Activated B cell treated with CpG ODN at 0.5 μM for 24 hours (primary cell): ENCODE measurements at regions not wholly inside any gene's neighbourhood (a gene's known extent, or its start where the extent isn't known, plus 50 kb on each side); places are given as distances from the start of the nearest gene placed in this dataset.

Source experiments
- ATAC-seq: fragments of 200-7000 bp; cut with Tn5 transposase; one replicate; pipeline ENCODE4 v1.10.0; 2021; ENCODE audit warnings: low read depth, mild to moderate bottlenecking, moderate library complexity
- CTCF ChIA-PET: fragments of 350-600 bp; sonication (Branson Sonifier 250); formaldehyde crosslinking; loops from one replicate; lab custom pipeline; 2021; ENCODE audit warnings: antibody characterized with exemption; lab: Charles Lee
- POLR2A ChIA-PET: fragments of 350-600 bp; sonication (Branson Sonifier 250); formaldehyde crosslinking; loops from one replicate; lab custom pipeline; 2021; ENCODE audit warnings: antibody characterized with exemption; lab: Charles Lee
- DNase-seq: peaks from one replicate; pipeline ENCODE4 v3.0.0; 2022
- H3K27ac Mint-ChIP-seq: one replicate; pipeline ENCODE4 v1.8.0; 2020; ENCODE audit warnings: mixed read lengths
- H3K27me3 Mint-ChIP-seq: one replicate; pipeline ENCODE4 v1.8.0; 2021; ENCODE audit warnings: mixed read lengths
- H3K36me3 Mint-ChIP-seq: one replicate; pipeline ENCODE4 v1.8.0; 2021; ENCODE audit warnings: low read depth, mixed read lengths
- H3K4me1 Mint-ChIP-seq: one replicate; pipeline ENCODE4 v1.8.0; 2021; ENCODE audit warnings: mixed read lengths
- H3K4me3 Mint-ChIP-seq: one replicate; pipeline ENCODE4 v1.8.0; 2020; ENCODE audit warnings: mild to moderate bottlenecking, mixed read lengths
- H3K9me3 Mint-ChIP-seq: one replicate; pipeline ENCODE4 v1.8.0; 2020; ENCODE audit warnings: mixed read lengths
- intact Hi-C: fragments of 100-400 bp; cut with micrococcal nuclease; formaldehyde crosslinking; loops from one replicate; pipeline ENCODE4 v1.15.1; 2024
- TF ChIP-seq, protein P1 (sequence below): fragments of 200-600 bp; IDR thresholded peaks from one replicate; pipeline ENCODE4 v1.8.0; 2022; ENCODE audit warnings: antibody characterized with exemption, mild to moderate bottlenecking

GRCh38 chr10:84763965-84764364 lies 435.6 kb downstream of the CCSER2 start:
- DNase-seq (no peak), ATAC-seq (no peak)
- CTCF ChIA-PET = no interaction called here
- intact Hi-C loops = no loop called here
- TF ChIP-seq, protein P1, sequence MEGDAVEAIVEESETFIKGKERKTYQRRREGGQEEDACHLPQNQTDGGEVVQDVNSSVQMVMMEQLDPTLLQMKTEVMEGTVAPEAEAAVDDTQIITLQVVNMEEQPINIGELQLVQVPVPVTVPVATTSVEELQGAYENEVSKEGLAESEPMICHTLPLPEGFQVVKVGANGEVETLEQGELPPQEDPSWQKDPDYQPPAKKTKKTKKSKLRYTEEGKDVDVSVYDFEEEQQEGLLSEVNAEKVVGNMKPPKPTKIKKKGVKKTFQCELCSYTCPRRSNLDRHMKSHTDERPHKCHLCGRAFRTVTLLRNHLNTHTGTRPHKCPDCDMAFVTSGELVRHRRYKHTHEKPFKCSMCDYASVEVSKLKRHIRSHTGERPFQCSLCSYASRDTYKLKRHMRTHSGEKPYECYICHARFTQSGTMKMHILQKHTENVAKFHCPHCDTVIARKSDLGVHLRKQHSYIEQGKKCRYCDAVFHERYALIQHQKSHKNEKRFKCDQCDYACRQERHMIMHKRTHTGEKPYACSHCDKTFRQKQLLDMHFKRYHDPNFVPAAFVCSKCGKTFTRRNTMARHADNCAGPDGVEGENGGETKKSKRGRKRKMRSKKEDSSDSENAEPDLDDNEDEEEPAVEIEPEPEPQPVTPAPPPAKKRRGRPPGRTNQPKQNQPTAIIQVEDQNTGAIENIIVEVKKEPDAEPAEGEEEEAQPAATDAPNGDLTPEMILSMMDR = no peak
- Mint-ChIP-seq H3K27me3 (no peaks in the 10 kb centered on the region), H3K36me3 (no peaks in the 10 kb centered on the region), H3K9me3 (no peaks in the 10 kb centered on the region), H3K27ac (no peak overlapping the region), H3K4me3 (no peak overlapping the region), H3K4me1 (no peaks in the 10 kb centered on the region)
- POLR2A ChIA-PET = no interaction called here

DNA sequence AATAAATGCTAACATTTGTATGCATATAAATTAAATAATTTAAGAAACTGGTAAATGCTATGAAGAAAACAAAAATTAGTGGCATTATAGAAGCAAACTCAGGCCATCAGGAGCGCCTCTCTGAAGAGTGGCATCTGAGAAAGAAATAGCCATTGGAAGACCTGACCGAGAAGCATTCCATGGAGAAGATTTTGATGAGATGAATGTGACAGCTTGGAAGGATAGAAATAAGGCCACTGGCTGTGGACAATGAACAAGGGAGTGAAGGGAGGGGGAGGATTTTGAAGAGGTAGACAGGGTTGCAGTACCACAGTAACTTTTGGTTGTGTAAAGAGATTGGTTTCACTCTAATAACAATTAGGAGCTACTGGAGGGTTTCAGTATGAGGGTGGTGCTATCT lies 436.7 kb downstream of the CCSER2 start:
- H3K4me3 Mint-ChIP-seq = no peak overlapping the region
- ChIA-PET POLR2A (no interaction called here), CTCF (no interaction called here)
- H3K27me3 Mint-ChIP-seq = no peaks in the 10 kb centered on the region
- no peaks in the 10 kb centered on the region for H3K9me3 Mint-ChIP-seq
- intact Hi-C loops = no loop called here
- no peak overlapping the region for H3K27ac Mint-ChIP-seq
- ATAC-seq = no peak
- H3K4me1 Mint-ChIP-seq = no peaks in the 10 kb centered on the region
- DNase-seq = no peak
- no peaks in the 10 kb centered on the region for H3K36me3 Mint-ChIP-seq
- TF ChIP-seq, protein P1 = no peak

DNA sequence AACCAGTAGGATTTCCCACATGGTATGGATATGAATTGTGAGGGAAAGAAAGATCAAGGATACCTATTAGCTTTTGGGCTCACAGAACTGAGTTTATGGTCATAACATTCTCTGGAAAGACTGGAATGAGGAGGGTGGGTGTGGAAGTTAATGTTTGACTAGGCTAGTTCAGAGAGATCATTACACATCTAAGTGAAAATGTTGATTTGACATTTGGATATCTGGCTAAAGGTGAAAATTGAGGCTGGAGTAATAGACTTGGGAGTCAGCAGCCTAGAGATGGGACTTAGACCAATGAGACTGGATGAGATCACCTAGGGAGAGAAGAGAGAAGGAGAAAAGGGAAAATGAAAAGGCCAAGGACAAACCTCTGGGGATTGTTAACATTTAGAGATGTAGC lies 437.3 kb downstream of the CCSER2 start:
- Mint-ChIP-seq H3K4me3 (no peak overlapping the region), H3K36me3 (no peaks in the 10 kb centered on the region), H3K27ac (no peak overlapping the region), H3K4me1 (no peaks in the 10 kb centered on the region), H3K27me3 (no peaks in the 10 kb centered on the region), H3K9me3 (no peaks in the 10 kb centered on the region)
- ChIA-PET CTCF (no interaction called here), POLR2A (no interaction called here)
- ATAC-seq = no peak
- intact Hi-C loops = no loop called here
- DNase-seq = no peak
- TF ChIP-seq, protein P1 = no peak

- no peaks in the 10 kb centered on the region for H3K4me1 Mint-ChIP-seq
- POLR2A ChIA-PET = no interaction called here
- H3K36me3 Mint-ChIP-seq = no peaks in the 10 kb centered on the region
- H3K9me3 Mint-ChIP-seq = no peaks in the 10 kb centered on the region
- intact Hi-C loops = no loop called here
- TF ChIP-seq, protein P1 = no peak
- no peaks in the 10 kb centered on the region for H3K27me3 Mint-ChIP-seq
- ATAC-seq (no peak), DNase-seq (no peak)
- H3K4me3 Mint-ChIP-seq = no peak overlapping the region
- no peak overlapping the region for H3K27ac Mint-ChIP-seq
- CTCF ChIA-PET = no interaction called here
Measured at GRCh38 chr10:84766923-84767322, 438.5 kb downstream of the CCSER2 start.

DNA sequence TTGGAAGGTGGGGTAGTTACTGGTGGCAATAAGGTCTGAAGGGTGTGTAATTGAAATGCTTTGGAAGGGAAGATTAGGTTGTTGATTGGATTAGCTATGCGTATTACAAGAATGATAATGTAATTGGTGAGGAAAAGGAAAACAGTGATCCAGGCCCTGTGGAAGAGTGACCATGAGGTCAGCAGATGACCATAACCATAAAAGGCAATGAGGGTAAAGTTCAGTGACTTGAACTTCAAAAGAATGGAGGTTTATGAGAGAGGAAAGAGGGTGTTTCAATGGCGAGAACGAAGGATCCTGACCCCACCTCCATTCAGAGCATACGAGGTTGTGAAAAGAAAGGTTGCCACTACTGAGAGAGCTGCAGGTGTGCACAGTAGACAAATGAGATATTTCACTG lies 439.7 kb downstream of the CCSER2 start:
- intact Hi-C loops = no loop called here
- no peaks in the 10 kb centered on the region for H3K27me3 Mint-ChIP-seq
- no peak for DNase-seq
- TF ChIP-seq, protein P1 = no peak
- H3K27ac Mint-ChIP-seq = no peak overlapping the region
- ChIA-PET CTCF (no interaction called here), POLR2A (no interaction called here)
- H3K4me3 Mint-ChIP-seq = no peak overlapping the region
- H3K36me3 Mint-ChIP-seq = no peaks in the 10 kb centered on the region
- ATAC-seq = no peak
- no peaks in the 10 kb centered on the region for H3K9me3 Mint-ChIP-seq
- no peaks in the 10 kb centered on the region for H3K4me1 Mint-ChIP-seq
